Neutrophil (primary cell): ENCODE measurements at regions not wholly inside any gene's neighbourhood (a gene's known extent, or its start where the extent isn't known, plus 50 kb on each side); places are given as distances from the start of the nearest gene placed in this dataset.

Source experiments
- H3K27ac ChIP-seq: fragments of 200-600 bp; sonication (generic); 2 replicates; pipeline ENCODE4 v1.5.1; 2016; ENCODE audit warnings: mild to moderate bottlenecking, moderate library complexity
- H3K27me3 ChIP-seq: fragments of 200-600 bp; sonication (generic); 2 replicates; pipeline ENCODE4 v1.6.0; 2016; ENCODE audit warnings: mild to moderate bottlenecking
- H3K36me3 ChIP-seq: fragments of 200-600 bp; sonication (generic); 2 replicates; pipeline ENCODE4 v1.5.1; 2017
- H3K4me1 ChIP-seq, 2 experiments: fragments of 200-600 bp in 1 of 2; sonication (generic) in 1 of 2; 1 replicate in 1 of 2; 2 replicates in 1 of 2; pipeline versions ENCODE4 v1.5.1 to v1.6.1; 2013 to 2016; ENCODE audit warnings: low read depth in 1 of 2, low read length in 1 of 2, mild to moderate bottlenecking in 1 of 2, moderate library complexity in 1 of 2; ENCODE audit not compliant: control insufficient read depth in 1 of 2, insufficient read depth in 1 of 2
- H3K4me3 ChIP-seq, 2 experiments: fragments of 200-600 bp in 1 of 2; sonication (generic) in 1 of 2; 1 replicate in 1 of 2; 2 replicates in 1 of 2; pipeline ENCODE4 v1.5.1; 2013 to 2016; ENCODE audit warnings: low read depth in 1 of 2, low read length in 1 of 2, mild to moderate bottlenecking in 1 of 2, moderate library complexity in 1 of 2
- H3K9me3 ChIP-seq: fragments of 200-600 bp; sonication (generic); 2 replicates; pipeline ENCODE4 v1.5.1; 2016
- CTCF ChIP-seq: fragments of 200-600 bp; sonication (generic); IDR thresholded peaks from 2 replicates; pipeline ENCODE4 v1.5.1; 2016; ENCODE audit warnings: antibody characterized with exemption

DNA sequence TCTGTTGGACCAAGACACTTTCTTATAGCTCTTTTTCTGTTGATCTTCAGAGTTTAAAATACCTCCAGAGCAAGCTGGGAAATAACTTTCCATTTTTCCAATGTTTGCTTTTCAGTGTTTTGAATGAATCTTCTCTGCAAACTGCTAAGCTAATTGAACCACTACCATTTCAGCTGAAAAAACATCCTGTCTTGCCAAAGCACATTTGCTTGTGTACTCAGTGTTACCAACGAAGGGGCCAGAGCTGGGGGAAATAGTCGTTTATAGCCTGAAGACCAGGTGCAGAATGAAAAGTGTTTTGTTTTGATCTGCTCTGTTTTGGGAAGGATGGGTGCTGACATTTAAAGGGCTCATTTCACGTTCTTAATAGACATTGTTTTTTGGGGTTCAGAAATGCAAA, 88.4 kb upstream of the CLNK start:
- TF ChIP-seq CTCF, result no peak
- Histone ChIP-seq H3K27me3 (no peaks in the 10 kb centered on the region), H3K9me3 (no peaks in the 10 kb centered on the region), H3K4me1 (peaks cover 0 to under 1% of the 10 kb centered on the region in 2 experiments), H3K27ac (no peak overlapping the region), H3K4me3 (no peak overlapping the region), H3K36me3 (no peaks in the 10 kb centered on the region)

- no peak overlapping the region for H3K4me3 ChIP-seq
- H3K27me3 ChIP-seq, result no peaks in the 10 kb centered on the region
- H3K4me1 ChIP-seq, result peaks cover 4 to 13% of the 10 kb centered on the region in 2 experiments
- no peaks in the 10 kb centered on the region for H3K9me3 ChIP-seq
- no peak for TF ChIP-seq CTCF
- H3K36me3 ChIP-seq, result no peaks in the 10 kb centered on the region
- H3K27ac ChIP-seq, result no peak overlapping the region
These were observed 80.8 kb upstream of the CLNK start for GRCh38 chr4:10765386-10765785.

DNA sequence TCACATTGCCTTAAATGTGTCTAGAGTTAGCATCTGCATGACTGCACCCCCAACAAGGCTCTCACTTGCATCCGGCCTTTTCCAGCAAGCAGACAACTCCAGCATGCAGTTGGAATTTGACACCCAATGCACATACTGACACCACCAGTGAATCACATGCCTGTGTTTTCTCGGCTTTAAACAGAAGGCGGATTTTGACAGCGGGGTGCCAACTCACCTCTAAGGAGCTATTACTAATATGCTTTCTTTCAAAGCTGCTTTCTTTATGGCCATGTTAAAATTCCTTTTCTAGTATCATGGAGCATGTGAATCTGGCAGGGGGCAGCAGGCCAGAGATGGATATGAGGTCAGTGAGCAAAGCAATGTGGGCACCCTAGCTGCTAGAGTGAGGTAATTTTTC, 78.0 kb upstream of the CLNK start:
- Histone ChIP-seq H3K27me3 (no peaks in the 10 kb centered on the region), H3K27ac (no peak overlapping the region), H3K9me3 (no peaks in the 10 kb centered on the region), H3K4me3 (no peak overlapping the region), H3K36me3 (no peaks in the 10 kb centered on the region), H3K4me1 (peaks cover 4 to 9% of the 10 kb centered on the region in 2 experiments)
- TF ChIP-seq CTCF, result no peak

GRCh38 chr4:10761903-10762302, 77.3 kb upstream of the CLNK start:
- no peak overlapping the region for H3K4me3 ChIP-seq

GRCh38 chr4:10760086-10760485, 75.5 kb upstream of the CLNK start:
- no peak for TF ChIP-seq CTCF
- Histone ChIP-seq H3K9me3 (no peaks in the 10 kb centered on the region), H3K4me1 (no peaks in the 10 kb centered on the region), H3K36me3 (no peaks in the 10 kb centered on the region), H3K4me3 (no peak overlapping the region), H3K27me3 (no peaks in the 10 kb centered on the region), H3K27ac (no peak overlapping the region)

More at GRCh38 chr4:10761903-10762302, 77.3 kb upstream of the CLNK start:
- H3K9me3 ChIP-seq, result no peaks in the 10 kb centered on the region
- H3K4me1 ChIP-seq, result peaks cover 0 to 3% of the 10 kb centered on the region in 2 experiments
- no peak for TF ChIP-seq CTCF
- H3K27ac ChIP-seq, result no peak overlapping the region
- H3K27me3 ChIP-seq, result no peaks in the 10 kb centered on the region
- H3K36me3 ChIP-seq, result no peaks in the 10 kb centered on the region

- Histone ChIP-seq H3K9me3 (no peaks in the 10 kb centered on the region), H3K27me3 (no peaks in the 10 kb centered on the region), H3K4me1 (no peaks in the 10 kb centered on the region), H3K36me3 (no peaks in the 10 kb centered on the region), H3K27ac (no peak overlapping the region), H3K4me3 (no peak overlapping the region)
- no peak for TF ChIP-seq CTCF
These were observed 74.3 kb upstream of the CLNK start for GRCh38 chr4:10758906-10759305.
